Astrocyte (in vitro differentiated cells and primary cell): ENCODE measurements at regions not wholly inside any gene's neighbourhood (a gene's known extent, or its start where the extent isn't known, plus 50 kb on each side); places are given as distances from the start of the nearest gene placed in this dataset.

Source experiments
- DNase-seq: peaks from one replicate; pipeline ENCODE4 v3.0.0-alpha.2; 2010; ENCODE audit warnings: low read depth
- FAIRE-seq: peaks from 2 replicates; lab custom pipeline; 2011; peaks lifted over from hg19 to GRCh38; lab: Jason Lieb, UNC
- H2AFZ ChIP-seq: 2 replicates; pipeline ENCODE4 v1.6.0; 2012; ENCODE audit warnings: low read depth, low read length, inconsistent platforms
- H3K27ac ChIP-seq: 2 replicates; pipeline ENCODE4 v1.5.1; 2011; ENCODE audit warnings: low read depth, low read length, inconsistent platforms
- H3K27me3 ChIP-seq: 2 replicates; pipeline ENCODE4 v1.6.0; 2011; ENCODE audit warnings: low read length, inconsistent platforms; ENCODE audit not compliant: insufficient read depth
- H3K36me3 ChIP-seq: 2 replicates; pipeline ENCODE4 v1.5.1; 2011; ENCODE audit warnings: low read length, inconsistent platforms; ENCODE audit not compliant: insufficient read depth
- H3K4me1 ChIP-seq: 2 replicates; pipeline ENCODE4 v1.5.1; 2011; ENCODE audit warnings: low read length, inconsistent platforms; ENCODE audit not compliant: insufficient read depth
- H3K4me2 ChIP-seq: 2 replicates; pipeline ENCODE4 v1.6.0; 2012; ENCODE audit warnings: low read length, inconsistent platforms
- H3K4me3 ChIP-seq: 2 replicates; pipeline ENCODE4 v1.5.1; 2011; ENCODE audit warnings: low read depth, mild to moderate bottlenecking, low read length, inconsistent platforms; ENCODE audit not compliant: insufficient read depth
- H3K79me2 ChIP-seq: 2 replicates; pipeline ENCODE4 v1.6.0; 2012; ENCODE audit warnings: mild to moderate bottlenecking, low read length, inconsistent platforms; ENCODE audit not compliant: insufficient read depth
- H3K9ac ChIP-seq: 2 replicates; pipeline ENCODE4 v1.6.0; 2012; ENCODE audit warnings: mild to moderate bottlenecking, low read length, inconsistent platforms
- H3K9me3 ChIP-seq: 2 replicates; pipeline ENCODE4 v1.5.1; 2012; ENCODE audit warnings: low read depth, mild to moderate bottlenecking, low read length, inconsistent platforms; ENCODE audit not compliant: insufficient read depth
- H4K20me1 ChIP-seq: 2 replicates; pipeline ENCODE4 v1.6.0; 2012; ENCODE audit warnings: low read length, inconsistent platforms; ENCODE audit not compliant: insufficient read depth
- H3K27ac Mint-ChIP-seq: one replicate; pipeline ENCODE4 v1.8.0; 2021; ENCODE audit warnings: mild to moderate bottlenecking, mixed read lengths; ENCODE audit not compliant: unreplicated experiment
- H3K27me3 Mint-ChIP-seq: one replicate; pipeline ENCODE4 v1.8.0; 2021; ENCODE audit warnings: low read depth, mixed read lengths; ENCODE audit not compliant: unreplicated experiment
- H3K36me3 Mint-ChIP-seq: one replicate; pipeline ENCODE4 v1.8.0; 2021; ENCODE audit warnings: low read depth, mixed read lengths; ENCODE audit not compliant: unreplicated experiment
- H3K4me1 Mint-ChIP-seq: one replicate; pipeline ENCODE4 v1.8.0; 2021; ENCODE audit warnings: low read depth, mixed read lengths; ENCODE audit not compliant: unreplicated experiment
- H3K4me3 Mint-ChIP-seq: one replicate; pipeline ENCODE4 v1.8.0; 2021; ENCODE audit warnings: mild to moderate bottlenecking, moderate library complexity, mixed read lengths; ENCODE audit not compliant: unreplicated experiment
- H3K9me3 Mint-ChIP-seq: one replicate; pipeline ENCODE4 v1.8.0; 2021; ENCODE audit warnings: mild to moderate bottlenecking, mixed read lengths; ENCODE audit not compliant: unreplicated experiment
- CTCF ChIP-seq: IDR thresholded peaks from 2 replicates; pipeline ENCODE4 v1.5.1; 2011; ENCODE audit warnings: low read depth, mild to moderate bottlenecking, inconsistent platforms, low read length, moderate library complexity; ENCODE audit not compliant: insufficient read depth
- EZH2 ChIP-seq: IDR thresholded peaks from 2 replicates; pipeline ENCODE4 v1.6.1; 2012; ENCODE audit warnings: mild to moderate bottlenecking, low read length, inconsistent platforms; ENCODE audit not compliant: insufficient read depth

- H4K20me1 ChIP-seq: peaks cover 19% of the 10 kb centered on the region
- H3K4me1 ChIP-seq: peaks cover 4% of the 10 kb centered on the region
- no peaks in the 10 kb centered on the region for H3K9me3 ChIP-seq
- no peak overlapping the region for H2AFZ ChIP-seq
- H3K9ac ChIP-seq: no peak overlapping the region
- no peak overlapping the region for H3K4me3 ChIP-seq
- FAIRE-seq (no peak), DNase-seq (no peak)
- no peaks in the 10 kb centered on the region for H3K79me2 ChIP-seq
- no peaks in the 10 kb centered on the region for H3K27me3 ChIP-seq
- H3K27ac ChIP-seq: no peak overlapping the region
- no peaks in the 10 kb centered on the region for H3K36me3 Mint-ChIP-seq
- no peak overlapping the region for H3K27ac Mint-ChIP-seq
- TF ChIP-seq CTCF: no peak
- TF ChIP-seq EZH2: no peak
- H3K9me3 Mint-ChIP-seq: peaks cover 7% of the 10 kb centered on the region
- H3K4me1 Mint-ChIP-seq: no peaks in the 10 kb centered on the region
- H3K36me3 ChIP-seq: no peaks in the 10 kb centered on the region
- no peak overlapping the region for H3K4me2 ChIP-seq
- no peaks in the 10 kb centered on the region for H3K27me3 Mint-ChIP-seq
- no peak overlapping the region for H3K4me3 Mint-ChIP-seq
Measured at GRCh38 chr17:43333433-43333943, 65.3 kb upstream of the ARL4D start.

GRCh38 chr17:43332230-43332629 lies 66.6 kb upstream of the ARL4D start:
- Mint-ChIP-seq H3K36me3 (no peaks in the 10 kb centered on the region), H3K9me3 (peaks cover 7% of the 10 kb centered on the region), H3K27me3 (no peaks in the 10 kb centered on the region), H3K4me1 (peaks cover 10% of the 10 kb centered on the region), H3K4me3 (no peak overlapping the region), H3K27ac (no peak overlapping the region)
- Histone ChIP-seq H3K27ac (no peak overlapping the region), H4K20me1 (peaks cover 23% of the 10 kb centered on the region), H3K4me3 (no peak overlapping the region), H2AFZ (no peak overlapping the region), H3K4me1 (peaks cover 12% of the 10 kb centered on the region), H3K79me2 (no peaks in the 10 kb centered on the region), H3K4me2 (no peak overlapping the region), H3K27me3 (no peaks in the 10 kb centered on the region), H3K9me3 (no peaks in the 10 kb centered on the region), H3K36me3 (no peaks in the 10 kb centered on the region), H3K9ac (no peak overlapping the region)
- FAIRE-seq (no peak), DNase-seq (no peak)
- TF ChIP-seq EZH2 (no peak), CTCF (no peak)

GRCh38 chr17:43330876-43331639 lies 67.7 kb upstream of the ARL4D start:
- Mint-ChIP-seq H3K36me3 (no peaks in the 10 kb centered on the region), H3K9me3 (peaks cover 7% of the 10 kb centered on the region), H3K27ac (no peak overlapping the region), H3K4me1 (peaks cover 14% of the 10 kb centered on the region), H3K27me3 (no peaks in the 10 kb centered on the region), H3K4me3 (no peak overlapping the region)
- FAIRE-seq: no peak
- H3K4me3 ChIP-seq: no peak overlapping the region
- no peak overlapping the region for H3K27ac ChIP-seq
- H4K20me1 ChIP-seq: peaks cover 17% of the 10 kb centered on the region
- no peak overlapping the region for H3K9ac ChIP-seq
- H3K9me3 ChIP-seq: no peaks in the 10 kb centered on the region
- no peaks in the 10 kb centered on the region for H3K36me3 ChIP-seq
- H3K27me3 ChIP-seq: no peaks in the 10 kb centered on the region
- no peak overlapping the region for H3K4me2 ChIP-seq
- TF ChIP-seq EZH2 (no peak), CTCF (no peak)
- H3K79me2 ChIP-seq: no peaks in the 10 kb centered on the region
- no peak overlapping the region for H2AFZ ChIP-seq
- H3K4me1 ChIP-seq: peaks cover 12% of the 10 kb centered on the region
- DNase-seq: no peak
